ENCODE measurements at regions not wholly inside any gene's neighbourhood (a gene's known extent, or its start where the extent isn't known, plus 50 kb on each side); places are given as distances from the start of the nearest gene placed in this dataset.

DNA sequence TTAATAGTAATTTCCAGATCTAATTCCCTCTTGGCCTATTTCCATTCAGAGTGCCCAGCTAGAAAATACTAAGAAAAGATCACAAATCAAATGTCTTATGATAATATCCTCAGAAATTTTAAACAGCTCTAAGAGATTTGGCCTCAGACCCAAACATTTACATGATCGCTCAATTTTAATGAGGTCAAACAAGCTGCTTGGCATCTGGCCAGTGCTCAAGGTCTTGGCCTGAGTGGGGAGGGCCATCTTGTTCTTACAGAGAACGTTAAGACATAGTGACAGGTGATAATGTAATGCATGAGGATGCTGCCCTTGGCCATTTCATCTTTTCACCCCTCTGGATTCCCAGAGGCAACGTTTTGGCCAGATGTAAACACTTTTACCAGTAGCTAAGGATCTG is 159.2 kb upstream of the SLC7A11 start:
- 80% methylated on average over 1 of the region's 3 CpGs for WGBS (ENCODE audit: insufficient coverage)
- Mint-ChIP-seq H3K4me3 (no peak overlapping the region), H3K36me3 (no peaks in the 10 kb centered on the region), H3K27me3 (ENCODE audit: low read depth in 3 of 3) (no peaks in the 10 kb centered on the region), H3K4me1 (peaks cover 31% of the 10 kb centered on the region), H3K9me3 (peaks cover 4 to 6% (median 4%) of the 10 kb centered on the region in 7 donors), H3K27ac (no peak overlapping the region)
- no peak overlapping the region for H3K27ac ChIP-seq (ENCODE audit: low read depth in 1 of 2, low read length in 2 of 2)
- no peaks in the 10 kb centered on the region for H3K9me3 ChIP-seq (replicated peaks in 1 of 2; ENCODE audit: control insufficient read depth in 1 of 2, insufficient read depth in 1 of 2, low read length in 2 of 2)
- H3K27me3 ChIP-seq (ENCODE audit: control insufficient read depth in 2 of 2, insufficient read depth in 2 of 2, low read length in 2 of 2), result no peaks in the 10 kb centered on the region
- no peak for TF ChIP-seq CTCF (IDR thresholded peaks at IDR 0.05)
- no peak for DNase-seq
- H4K20me1 ChIP-seq (ENCODE audit: insufficient read depth, low read length), result no peaks in the 10 kb centered on the region
- no peaks in the 10 kb centered on the region for H3K79me2 ChIP-seq (ENCODE audit: insufficient read depth, low read length)
- no peak overlapping the region for H3K9ac ChIP-seq (ENCODE audit: insufficient read depth, low read length, poor library complexity, severe bottlenecking)
- H2AFZ ChIP-seq (ENCODE audit: insufficient read depth, low read depth, low read length, poor library complexity, severe bottlenecking), result no peak overlapping the region
- H3K36me3 ChIP-seq (replicated peaks in 1 of 2; ENCODE audit: control insufficient read depth in 1 of 2, insufficient read depth in 2 of 2, low read length in 2 of 2), result no peaks in the 10 kb centered on the region
- intact Hi-C loops (cut with micrococcal nuclease), result loop anchor here in 1 of 2 donors (10.0 kb wide), 1 partner anchor 157 kb away; the partner anchor contains the start of gene SLC7A11
- peaks cover 22 to 23% of the 10 kb centered on the region in 2 donors for H3K4me1 ChIP-seq (ENCODE audit: control insufficient read depth in 1 of 2, insufficient read depth in 2 of 2, low read length in 2 of 2)
- H3K4me2 ChIP-seq (replicated peaks; ENCODE audit: extremely low read depth, low read length, poor library complexity, severe bottlenecking), result no peak overlapping the region
- H3K4me3 ChIP-seq (replicated peaks in 1 of 3; ENCODE audit: low read depth in 2 of 3, low read length in 3 of 3), result no peak overlapping the region

- no peak overlapping the region for H3K4me3 ChIP-seq (replicated peaks in 1 of 3; ENCODE audit: low read depth in 2 of 3, low read length in 3 of 3)
- no peak for DNase-seq
- H3K27me3 Mint-ChIP-seq (ENCODE audit: low read depth in 3 of 3), result peaks cover 0 to under 1% (median 0%) of the 10 kb centered on the region in 3 donors
- peaks cover 4 to 6% (median 4%) of the 10 kb centered on the region in 7 donors for H3K9me3 Mint-ChIP-seq
- no peaks in the 10 kb centered on the region for H4K20me1 ChIP-seq (ENCODE audit: insufficient read depth, low read length)
- H3K4me3 Mint-ChIP-seq, result no peak overlapping the region
- no peaks in the 10 kb centered on the region for H3K36me3 Mint-ChIP-seq
- no peak for TF ChIP-seq CTCF (IDR thresholded peaks at IDR 0.05)
- H3K9me3 ChIP-seq (replicated peaks in 1 of 2; ENCODE audit: control insufficient read depth in 1 of 2, insufficient read depth in 1 of 2, low read length in 2 of 2), result no peaks in the 10 kb centered on the region
- H3K27ac ChIP-seq (ENCODE audit: low read depth in 1 of 2, low read length in 2 of 2), result no peak overlapping the region
- peaks cover 16 to 18% of the 10 kb centered on the region in 2 donors for H3K4me1 ChIP-seq (ENCODE audit: control insufficient read depth in 1 of 2, insufficient read depth in 2 of 2, low read length in 2 of 2)
- intact Hi-C loops (cut with micrococcal nuclease), result loop anchor here in 1 of 2 donors (10.0 kb wide), 1 partner anchor 156 kb away; the partner anchor contains the start of gene SLC7A11
- WGBS (ENCODE audit: insufficient coverage), result 100% methylated on average over 2 of the region's 4 CpGs
- no peak overlapping the region for H3K4me2 ChIP-seq (replicated peaks; ENCODE audit: extremely low read depth, low read length, poor library complexity, severe bottlenecking)
- no peak overlapping the region for H3K27ac Mint-ChIP-seq
- no peaks in the 10 kb centered on the region for H3K79me2 ChIP-seq (ENCODE audit: insufficient read depth, low read length)
- H3K4me1 Mint-ChIP-seq, result peaks cover 23% of the 10 kb centered on the region
- no peaks in the 10 kb centered on the region for H3K27me3 ChIP-seq (ENCODE audit: control insufficient read depth in 2 of 2, insufficient read depth in 2 of 2, low read length in 2 of 2)
- no peak overlapping the region for H3K9ac ChIP-seq (ENCODE audit: insufficient read depth, low read length, poor library complexity, severe bottlenecking)
- no peak overlapping the region for H2AFZ ChIP-seq (ENCODE audit: insufficient read depth, low read depth, low read length, poor library complexity, severe bottlenecking)
- H3K36me3 ChIP-seq (replicated peaks in 1 of 2; ENCODE audit: control insufficient read depth in 1 of 2, insufficient read depth in 2 of 2, low read length in 2 of 2), result no peaks in the 10 kb centered on the region
Measured at GRCh38 chr4:138400543-138400942, 158.4 kb upstream of the SLC7A11 start.

All from CD14-positive monocyte (primary cell).